Right lobe of liver (tissue), 4 donors: ENCODE measurements at regions not wholly inside any gene's neighbourhood (a gene's known extent, or its start where the extent isn't known, plus 50 kb on each side); places are given as distances from the start of the nearest gene placed in this dataset.
"Not testable (repeated sequence)": the region's sequence is repeated elsewhere in the genome, so short reads cannot be mapped to it uniquely, and the experiment has no call there.

Experiments
- CTCF ChIP-seq, 4 donors: fragments of 200-600 bp in 3 of 4; fragments of 450-650 bp in 1 of 4; IDR thresholded peaks; one replicate each; pipeline versions ENCODE4 v1.5.1 to v1.8.0; 2016 to 2022; ENCODE audit warnings: antibody characterized with exemption in 4 of 4, mild to moderate bottlenecking in 2 of 4
- POLR2A ChIP-seq: fragments of 450-650 bp; IDR thresholded peaks from one replicate; pipeline ENCODE4 v1.6.1; 2017; ENCODE audit warnings: antibody characterized with exemption, mild to moderate bottlenecking
- donor health status: DM: no; HTN: no; CAD: no.
- donor health status: DM: no; HTN: no; CAD: no.
- donor health status: DM: no; HTN: yes; CAD: no.

GRCh38 chr13:86651171-86651570 lies 852.0 kb upstream of the SLITRK6 start:
- not testable (repeated sequence) for TF ChIP-seq POLR2A; CTCF (IDR thresholded peaks at IDR 0.05)
